RWPE2 (cell line): ENCODE measurements at regions not wholly inside any gene's neighbourhood (a gene's known extent, or its start where the extent isn't known, plus 50 kb on each side); places are given as distances from the start of the nearest gene placed in this dataset.

Experiments used
- ATAC-seq: fragments of 200-7000 bp; cut with Tn5 transposase; 3 replicates; pipeline ENCODE4 v1.9.1; 2021; ENCODE audit warnings: low read depth
- DNase-seq: peaks from one replicate; pipeline ENCODE4 v3.0.0-alpha.2; 2020; ENCODE audit warnings: low spot score
- H3K27ac ChIP-seq: fragments of 450-650 bp; 2 replicates; pipeline ENCODE4 v1.5.1; 2017; ENCODE audit warnings: mild to moderate bottlenecking; ENCODE audit not compliant: poor library complexity, severe bottlenecking
- H3K27me3 ChIP-seq: fragments of 250-450 bp; sonication (Bioruptor Pico); 2 replicates; pipeline ENCODE4 v1.5.1; 2021; ENCODE audit warnings: mild to moderate bottlenecking, moderate library complexity; ENCODE audit not compliant: insufficient read depth, poor library complexity, severe bottlenecking
- H3K36me3 ChIP-seq: fragments of 250-450 bp; sonication (Bioruptor Pico); 2 replicates; pipeline ENCODE4 v1.5.1; 2020; ENCODE audit warnings: low read depth, mild to moderate bottlenecking, moderate library complexity
- H3K4me1 ChIP-seq: fragments of 250-450 bp; sonication (Bioruptor Pico); 2 replicates; pipeline ENCODE4 v1.5.1; 2021; ENCODE audit warnings: mild to moderate bottlenecking, moderate library complexity; ENCODE audit not compliant: insufficient read depth, poor library complexity, severe bottlenecking
- H3K4me3 ChIP-seq: fragments of 250-450 bp; sonication (Bioruptor Pico); 2 replicates; pipeline ENCODE4 v1.5.1; 2021; ENCODE audit warnings: mild to moderate bottlenecking, moderate library complexity; ENCODE audit not compliant: severe bottlenecking
- H3K9me3 ChIP-seq: fragments of 250-450 bp; sonication (Bioruptor Pico); 2 replicates; pipeline ENCODE4 v1.5.1; 2021; ENCODE audit warnings: mild to moderate bottlenecking, moderate library complexity; ENCODE audit not compliant: severe bottlenecking
- TF ChIP-seq, protein P1 (sequence below): fragments of 450-650 bp; IDR thresholded peaks from one replicate; pipeline ENCODE4 v1.5.1; 2017; ENCODE audit warnings: mild to moderate bottlenecking, moderate library complexity; ENCODE audit not compliant: poor library complexity, severe bottlenecking

DNA sequence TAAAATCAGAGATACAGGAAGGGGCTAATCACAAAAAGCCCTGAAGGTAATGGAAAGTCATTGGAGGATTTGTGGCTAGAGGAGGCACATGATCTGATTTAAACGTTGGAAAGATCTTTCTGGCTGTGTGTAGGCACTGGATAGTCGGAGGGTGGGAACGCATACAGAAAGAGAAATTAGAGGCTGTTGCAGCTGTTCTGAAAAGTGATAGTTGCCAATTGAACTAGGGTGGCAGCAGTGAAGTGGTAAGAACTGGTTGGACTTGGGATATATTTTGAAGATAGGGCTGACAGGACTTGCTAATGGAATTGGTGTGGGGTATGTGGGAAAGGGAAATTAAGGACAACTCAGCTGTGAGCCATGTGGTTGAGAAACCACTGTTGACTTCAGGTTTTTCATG, 223.6 kb downstream of the OGFRL1 start:
- no peak overlapping the region for H3K4me3 ChIP-seq
- no peak overlapping the region for H3K27ac ChIP-seq
- H3K36me3 ChIP-seq, result no peaks in the 10 kb centered on the region
- DNase-seq (no peak), ATAC-seq (no peak)
- no peaks in the 10 kb centered on the region for H3K4me1 ChIP-seq
- TF ChIP-seq, protein P1, sequence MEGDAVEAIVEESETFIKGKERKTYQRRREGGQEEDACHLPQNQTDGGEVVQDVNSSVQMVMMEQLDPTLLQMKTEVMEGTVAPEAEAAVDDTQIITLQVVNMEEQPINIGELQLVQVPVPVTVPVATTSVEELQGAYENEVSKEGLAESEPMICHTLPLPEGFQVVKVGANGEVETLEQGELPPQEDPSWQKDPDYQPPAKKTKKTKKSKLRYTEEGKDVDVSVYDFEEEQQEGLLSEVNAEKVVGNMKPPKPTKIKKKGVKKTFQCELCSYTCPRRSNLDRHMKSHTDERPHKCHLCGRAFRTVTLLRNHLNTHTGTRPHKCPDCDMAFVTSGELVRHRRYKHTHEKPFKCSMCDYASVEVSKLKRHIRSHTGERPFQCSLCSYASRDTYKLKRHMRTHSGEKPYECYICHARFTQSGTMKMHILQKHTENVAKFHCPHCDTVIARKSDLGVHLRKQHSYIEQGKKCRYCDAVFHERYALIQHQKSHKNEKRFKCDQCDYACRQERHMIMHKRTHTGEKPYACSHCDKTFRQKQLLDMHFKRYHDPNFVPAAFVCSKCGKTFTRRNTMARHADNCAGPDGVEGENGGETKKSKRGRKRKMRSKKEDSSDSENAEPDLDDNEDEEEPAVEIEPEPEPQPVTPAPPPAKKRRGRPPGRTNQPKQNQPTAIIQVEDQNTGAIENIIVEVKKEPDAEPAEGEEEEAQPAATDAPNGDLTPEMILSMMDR, result no peak
- H3K9me3 ChIP-seq, result no peaks in the 10 kb centered on the region
- H3K27me3 ChIP-seq, result no peaks in the 10 kb centered on the region

DNA sequence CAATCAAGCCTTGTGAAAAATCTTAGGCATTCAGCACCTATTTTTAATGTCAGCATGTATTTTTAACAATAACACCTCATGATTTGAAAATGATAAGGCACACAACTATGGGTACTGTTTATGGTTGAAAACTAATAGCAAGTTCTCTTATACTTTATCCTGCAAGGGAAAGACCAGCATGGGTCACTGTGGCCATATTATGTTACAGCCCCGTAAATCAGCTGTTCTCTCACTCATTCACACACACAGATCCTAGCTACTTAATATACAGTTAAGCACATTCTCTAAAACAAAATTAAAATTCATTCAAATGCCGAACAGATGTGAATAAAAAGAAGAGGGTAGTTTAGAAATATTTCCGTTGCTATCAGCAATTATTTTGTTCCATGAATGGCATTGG, 224.4 kb downstream of the OGFRL1 start:
- ATAC-seq (no peak), DNase-seq (no peak)
- no peaks in the 10 kb centered on the region for H3K27me3 ChIP-seq
- H3K4me3 ChIP-seq, result no peak overlapping the region
- H3K27ac ChIP-seq, result no peak overlapping the region
- TF ChIP-seq, protein P1, result no peak
- no peaks in the 10 kb centered on the region for H3K9me3 ChIP-seq
- no peaks in the 10 kb centered on the region for H3K36me3 ChIP-seq
- H3K4me1 ChIP-seq, result no peaks in the 10 kb centered on the region

DNA sequence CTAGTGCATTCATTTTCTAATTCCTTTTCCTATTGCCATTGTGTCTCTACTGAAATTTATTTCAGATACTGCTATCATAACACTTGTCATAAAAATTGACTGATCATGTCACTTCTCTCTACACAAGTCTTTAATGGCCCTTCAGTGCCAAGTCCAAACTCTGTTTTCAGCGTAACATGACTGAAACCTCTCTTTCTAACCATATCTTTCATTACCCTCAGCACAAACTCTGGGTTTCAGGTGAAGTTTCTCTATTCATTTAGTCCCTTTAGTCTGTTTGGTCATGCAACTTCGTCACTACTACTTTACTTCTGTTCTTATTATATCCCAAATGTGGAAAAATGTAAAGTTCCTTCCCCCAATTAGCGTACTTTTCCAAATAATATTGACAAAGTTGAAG, 234.9 kb downstream of the OGFRL1 start:
- DNase-seq (no peak), ATAC-seq (no peak)
- no peaks in the 10 kb centered on the region for H3K36me3 ChIP-seq
- no peaks in the 10 kb centered on the region for H3K4me1 ChIP-seq
- H3K9me3 ChIP-seq, result no peaks in the 10 kb centered on the region
- H3K27me3 ChIP-seq, result no peaks in the 10 kb centered on the region
- H3K27ac ChIP-seq, result no peak overlapping the region
- H3K4me3 ChIP-seq, result no peak overlapping the region
- TF ChIP-seq, protein P1, result no peak

- ATAC-seq, result no peak
- no peak overlapping the region for H3K27ac ChIP-seq
Measured at GRCh38 chr6:71524201-71524600, 235.6 kb downstream of the OGFRL1 start.

GRCh38 chr6:71527886-71528285, 239.3 kb downstream of the OGFRL1 start:
- H3K27ac ChIP-seq, result no peak overlapping the region
- H3K4me1 ChIP-seq, result no peaks in the 10 kb centered on the region
- TF ChIP-seq, protein P1, result no peak
- H3K36me3 ChIP-seq, result no peaks in the 10 kb centered on the region
- DNase-seq, result no peak
- no peak for ATAC-seq
- no peaks in the 10 kb centered on the region for H3K27me3 ChIP-seq
- H3K9me3 ChIP-seq, result no peaks in the 10 kb centered on the region
- H3K4me3 ChIP-seq, result no peak overlapping the region

More at GRCh38 chr6:71524201-71524600, 235.6 kb downstream of the OGFRL1 start:
- Histone ChIP-seq H3K27me3 (no peaks in the 10 kb centered on the region), H3K36me3 (no peaks in the 10 kb centered on the region), H3K4me1 (no peaks in the 10 kb centered on the region), H3K9me3 (no peaks in the 10 kb centered on the region), H3K4me3 (no peak overlapping the region)
- DNase-seq, result no peak
- TF ChIP-seq, protein P1, result no peak
